ENCODE measurements at regions not wholly inside any gene's neighbourhood (a gene's known extent, or its start where the extent isn't known, plus 50 kb on each side); places are given as distances from the start of the nearest gene placed in this dataset.

DNA sequence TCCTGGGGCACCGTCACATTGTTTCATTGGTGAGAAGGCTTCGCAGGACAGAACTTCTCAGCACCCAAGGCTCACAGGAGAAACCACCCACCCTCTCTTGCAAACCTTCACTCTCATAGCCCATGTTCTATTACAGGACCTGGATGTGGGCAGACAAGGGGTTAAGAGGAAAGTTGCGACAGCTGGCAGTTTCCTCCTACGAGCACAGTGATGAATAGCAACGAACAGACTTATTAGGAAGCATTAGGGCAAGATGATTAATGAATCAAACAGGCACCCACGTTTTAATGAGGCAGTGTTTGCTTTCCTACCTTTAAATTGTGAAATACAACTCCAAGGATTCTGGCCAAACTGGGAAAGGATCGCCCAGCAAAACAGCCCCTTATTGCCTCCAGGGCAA, 339.3 kb downstream of the DRD1 start:
- Histone ChIP-seq H4K91ac (ENCODE audit: low read depth, low read length, poor library complexity) (no peak overlapping the region), H2BK15ac (ENCODE audit: low read length) (no peak overlapping the region), H3K79me1 (ENCODE audit: low read depth, low read length) (no peaks in the 10 kb centered on the region), H2AFZ (ENCODE audit: low read length) (no peak overlapping the region), H3K4me2 (ENCODE audit: insufficient read depth, low read length, poor library complexity, severe bottlenecking) (no peak overlapping the region), H2AK5ac (ENCODE audit: low read depth, low read length) (no peak overlapping the region), H3K36me3 (replicated peaks in 1 of 2; ENCODE audit: control insufficient read depth in 2 of 2, insufficient read depth in 2 of 2, low read length in 2 of 2) (no peaks in the 10 kb centered on the region), H4K8ac (ENCODE audit: low read depth, low read length) (no peak overlapping the region), H3K18ac (ENCODE audit: low read length) (peak overlapping the region; percentile 4), H2BK12ac (ENCODE audit: low read length) (no peak overlapping the region), H3K4me1 (ENCODE audit: control insufficient read depth in 2 of 2, insufficient read depth in 1 of 2, low read depth in 1 of 2, low read length in 2 of 2) (peaks cover 0 to 16% of the 10 kb centered on the region in 2 donors), H3K9me3 (replicated peaks in 1 of 2; ENCODE audit: control insufficient read depth in 2 of 2, insufficient read depth in 1 of 2, low read depth in 1 of 2, low read length in 2 of 2) (peaks cover 0 to 2% of the 10 kb centered on the region in 2 donors), H2BK120ac (ENCODE audit: low read depth, low read length) (no peak overlapping the region), H3K9ac (ENCODE audit: low read depth, low read length, poor library complexity) (no peak overlapping the region), H3K23ac (ENCODE audit: low read depth, low read length, poor library complexity) (no peak overlapping the region), H3K4ac (ENCODE audit: low read length) (no peak overlapping the region), H3K4me3 (ENCODE audit: low read length in 2 of 2) (no peak overlapping the region), H2BK5ac (ENCODE audit: low read length) (no peak overlapping the region), H3K27ac (replicated peaks; ENCODE audit: low read length) (no peak overlapping the region), H3K27me3 (ENCODE audit: control insufficient read depth in 3 of 3, insufficient read depth in 3 of 3, low read depth in 1 of 3, low read length in 3 of 3) (no peaks in the 10 kb centered on the region), H3K14ac (ENCODE audit: low read length) (no peak overlapping the region)
- WGBS, 2 donors (ENCODE audit: extremely low coverage in 2 of 2, insufficient read length in 2 of 2, insufficient replicate concordance in 1 of 2), result no CpG with 5 or more reads among the region's 7 CpGs
- DNase-seq (ENCODE audit: low spot score), result no peak

DNA sequence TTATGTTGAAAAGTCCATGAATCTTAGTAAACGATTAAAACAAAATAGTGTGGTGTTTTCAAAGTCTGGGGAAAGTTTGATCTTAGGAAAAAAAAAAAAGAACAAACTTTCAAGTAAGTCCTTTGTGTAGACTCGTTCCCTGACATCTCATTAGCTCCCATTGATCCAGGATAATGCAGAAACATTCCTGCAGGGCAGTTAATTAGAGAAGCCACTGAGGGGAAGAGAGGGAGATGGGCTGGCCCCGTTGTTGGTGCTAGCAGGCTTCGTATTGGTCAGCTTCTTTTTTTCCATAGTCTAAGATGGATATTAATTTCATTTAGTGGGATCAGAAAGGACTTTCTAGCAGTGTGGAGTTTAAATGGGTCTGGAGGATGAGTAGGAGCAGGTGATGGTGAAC, 340.2 kb downstream of the DRD1 start:
- H3K23ac ChIP-seq (ENCODE audit: low read depth, low read length, poor library complexity), result no peak overlapping the region
- no CpG with 5 or more reads among the region's 4 CpGs for WGBS, 2 donors (ENCODE audit: extremely low coverage in 2 of 2, insufficient read length in 2 of 2, insufficient replicate concordance in 1 of 2)
- H3K4ac ChIP-seq (ENCODE audit: low read length), result no peak overlapping the region
- no peak overlapping the region for H2BK120ac ChIP-seq (ENCODE audit: low read depth, low read length)
- no peak overlapping the region for H3K18ac ChIP-seq (ENCODE audit: low read length)
- H3K9ac ChIP-seq (ENCODE audit: low read depth, low read length, poor library complexity), result no peak overlapping the region
- H3K27ac ChIP-seq (replicated peaks; ENCODE audit: low read length), result no peak overlapping the region
- no peak overlapping the region for H2BK15ac ChIP-seq (ENCODE audit: low read length)
- no peak overlapping the region for H3K4me2 ChIP-seq (ENCODE audit: insufficient read depth, low read length, poor library complexity, severe bottlenecking)
- H2AFZ ChIP-seq (ENCODE audit: low read length), result no peak overlapping the region
- DNase-seq (ENCODE audit: low spot score), result peak; percentile 63
- H3K36me3 ChIP-seq (replicated peaks in 1 of 2; ENCODE audit: control insufficient read depth in 2 of 2, insufficient read depth in 2 of 2, low read length in 2 of 2), result no peaks in the 10 kb centered on the region
- H4K8ac ChIP-seq (ENCODE audit: low read depth, low read length), result no peak overlapping the region
- peaks cover 0 to 16% of the 10 kb centered on the region in 2 donors for H3K4me1 ChIP-seq (ENCODE audit: control insufficient read depth in 2 of 2, insufficient read depth in 1 of 2, low read depth in 1 of 2, low read length in 2 of 2)
- no peak overlapping the region for H4K91ac ChIP-seq (ENCODE audit: low read depth, low read length, poor library complexity)
- no peaks in the 10 kb centered on the region for H3K79me1 ChIP-seq (ENCODE audit: low read depth, low read length)
- H3K9me3 ChIP-seq (replicated peaks in 1 of 2; ENCODE audit: control insufficient read depth in 2 of 2, insufficient read depth in 1 of 2, low read depth in 1 of 2, low read length in 2 of 2), result no peaks in the 10 kb centered on the region
- H3K27me3 ChIP-seq (ENCODE audit: control insufficient read depth in 3 of 3, insufficient read depth in 3 of 3, low read depth in 1 of 3, low read length in 3 of 3), result no peaks in the 10 kb centered on the region
- H3K14ac ChIP-seq (ENCODE audit: low read length), result no peak overlapping the region
- H2BK12ac ChIP-seq (ENCODE audit: low read length), result no peak overlapping the region
- H2BK5ac ChIP-seq (ENCODE audit: low read length), result no peak overlapping the region
- H2AK5ac ChIP-seq (ENCODE audit: low read depth, low read length), result no peak overlapping the region
- no peak overlapping the region for H3K4me3 ChIP-seq (ENCODE audit: low read length in 2 of 2)

DNA sequence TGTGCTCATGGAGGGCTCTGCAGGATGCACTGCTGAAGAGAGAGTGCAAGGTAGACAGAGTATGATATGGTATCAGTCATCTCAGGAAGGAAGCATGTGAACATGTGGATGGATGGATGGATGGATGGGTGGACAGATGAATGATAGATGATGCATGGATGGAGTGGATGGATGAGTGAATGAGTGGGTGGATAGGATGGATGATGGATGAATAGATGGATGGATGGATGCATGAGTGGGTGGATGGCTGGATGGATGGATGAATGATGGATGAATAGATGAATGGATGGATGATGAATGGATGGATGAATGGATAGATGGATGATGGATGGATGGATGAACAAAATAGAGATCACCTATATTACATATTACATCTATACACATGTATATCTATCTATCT, 341.3 kb downstream of the DRD1 start:
- Histone ChIP-seq H3K4ac (ENCODE audit: low read length) (no peak overlapping the region), H2AFZ (ENCODE audit: low read length) (no peak overlapping the region), H3K14ac (ENCODE audit: low read length) (no peak overlapping the region), H3K9ac (ENCODE audit: low read depth, low read length, poor library complexity) (no peak overlapping the region), H3K4me2 (ENCODE audit: insufficient read depth, low read length, poor library complexity, severe bottlenecking) (no peak overlapping the region), H2BK5ac (ENCODE audit: low read length) (no peak overlapping the region), H3K18ac (ENCODE audit: low read length) (no peak overlapping the region), H2AK5ac (ENCODE audit: low read depth, low read length) (no peak overlapping the region), H4K8ac (ENCODE audit: low read depth, low read length) (no peak overlapping the region), H3K9me3 (replicated peaks in 1 of 2; ENCODE audit: control insufficient read depth in 2 of 2, insufficient read depth in 1 of 2, low read depth in 1 of 2, low read length in 2 of 2) (no peaks in the 10 kb centered on the region), H3K23ac (ENCODE audit: low read depth, low read length, poor library complexity) (no peak overlapping the region), H2BK12ac (ENCODE audit: low read length) (no peak overlapping the region), H3K27ac (replicated peaks; ENCODE audit: low read length) (no peak overlapping the region), H3K4me3 (ENCODE audit: low read length in 2 of 2) (no peak overlapping the region), H3K27me3 (ENCODE audit: control insufficient read depth in 3 of 3, insufficient read depth in 3 of 3, low read depth in 1 of 3, low read length in 3 of 3) (no peaks in the 10 kb centered on the region), H2BK120ac (ENCODE audit: low read depth, low read length) (no peak overlapping the region), H3K4me1 (ENCODE audit: control insufficient read depth in 2 of 2, insufficient read depth in 1 of 2, low read depth in 1 of 2, low read length in 2 of 2) (peaks cover 0 to 16% of the 10 kb centered on the region in 2 donors), H4K91ac (ENCODE audit: low read depth, low read length, poor library complexity) (no peak overlapping the region), H3K79me1 (ENCODE audit: low read depth, low read length) (no peaks in the 10 kb centered on the region), H2BK15ac (ENCODE audit: low read length) (no peak overlapping the region), H3K36me3 (replicated peaks in 1 of 2; ENCODE audit: control insufficient read depth in 2 of 2, insufficient read depth in 2 of 2, low read length in 2 of 2) (no peaks in the 10 kb centered on the region)
- DNase-seq (ENCODE audit: low spot score), result no peak

DNA sequence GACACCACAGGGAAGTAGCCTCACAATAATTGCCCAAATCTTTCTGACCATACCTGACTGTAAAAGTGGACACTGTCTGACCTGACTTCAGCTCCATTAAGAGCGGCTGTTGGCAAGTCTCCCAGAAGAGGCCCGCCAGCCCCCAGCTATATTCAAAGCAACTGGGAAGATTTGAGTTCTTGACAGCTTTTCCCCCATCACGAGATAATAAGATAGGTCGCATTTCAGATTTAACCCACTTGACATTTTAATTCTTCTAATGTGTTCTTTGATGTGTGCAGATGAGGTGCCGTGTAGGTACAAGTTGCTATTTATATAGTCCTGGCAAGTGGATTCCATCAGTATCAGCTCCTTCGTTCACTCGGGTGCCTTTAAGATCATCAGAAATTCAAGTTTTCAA, 345.7 kb downstream of the DRD1 start:
- Histone ChIP-seq H3K4me3 (ENCODE audit: low read length in 2 of 2) (no peak overlapping the region), H3K79me1 (ENCODE audit: low read depth, low read length) (peaks cover 2% of the 10 kb centered on the region), H3K36me3 (replicated peaks in 1 of 2; ENCODE audit: control insufficient read depth in 2 of 2, insufficient read depth in 2 of 2, low read length in 2 of 2) (no peaks in the 10 kb centered on the region), H3K14ac (ENCODE audit: low read length) (no peak overlapping the region), H4K8ac (ENCODE audit: low read depth, low read length) (no peak overlapping the region), H3K18ac (ENCODE audit: low read length) (no peak overlapping the region), H3K4me2 (ENCODE audit: insufficient read depth, low read length, poor library complexity, severe bottlenecking) (no peak overlapping the region), H3K23ac (ENCODE audit: low read depth, low read length, poor library complexity) (no peak overlapping the region), H4K91ac (ENCODE audit: low read depth, low read length, poor library complexity) (no peak overlapping the region), H2BK15ac (ENCODE audit: low read length) (no peak overlapping the region), H2BK12ac (ENCODE audit: low read length) (no peak overlapping the region), H2BK120ac (ENCODE audit: low read depth, low read length) (no peak overlapping the region), H3K27me3 (ENCODE audit: control insufficient read depth in 3 of 3, insufficient read depth in 3 of 3, low read depth in 1 of 3, low read length in 3 of 3) (no peaks in the 10 kb centered on the region), H3K9ac (ENCODE audit: low read depth, low read length, poor library complexity) (no peak overlapping the region), H2AK5ac (ENCODE audit: low read depth, low read length) (no peak overlapping the region), H3K4me1 (ENCODE audit: control insufficient read depth in 2 of 2, insufficient read depth in 1 of 2, low read depth in 1 of 2, low read length in 2 of 2) (peaks cover 0 to 4% of the 10 kb centered on the region in 2 donors), H3K9me3 (replicated peaks in 1 of 2; ENCODE audit: control insufficient read depth in 2 of 2, insufficient read depth in 1 of 2, low read depth in 1 of 2, low read length in 2 of 2) (no peaks in the 10 kb centered on the region), H2BK5ac (ENCODE audit: low read length) (no peak overlapping the region), H2AFZ (ENCODE audit: low read length) (no peak overlapping the region), H3K27ac (replicated peaks; ENCODE audit: low read length) (no peak overlapping the region), H3K4ac (ENCODE audit: low read length) (no peak overlapping the region)
- no peak for DNase-seq (ENCODE audit: low spot score)
- WGBS, 2 donors (ENCODE audit: extremely low coverage in 2 of 2, insufficient read length in 2 of 2, insufficient replicate concordance in 1 of 2), result no CpG with 5 or more reads among the region's 7 CpGs

Data from neuronal stem cell (in vitro differentiated cells).